ENCODE measurements at regions not wholly inside any gene's neighbourhood (a gene's known extent, or its start where the extent isn't known, plus 50 kb on each side); places are given as distances from the start of the nearest gene placed in this dataset.
"Not testable (repeated sequence)": the region's sequence is repeated elsewhere in the genome, so short reads cannot be mapped to it uniquely, and the experiment has no call there.

GRCh38 chr15:101963687-101964086, 151.7 kb downstream of the OR4F15 start:
- H3K9me3 ChIP-seq; H3K36me3 ChIP-seq; H3K4me3 ChIP-seq (ENCODE audit: low read depth, low read length); H3K27me3 ChIP-seq; H3K4me1 ChIP-seq; DNase-seq: not testable (repeated sequence)

- not testable (repeated sequence) for DNase-seq; H3K4me3 ChIP-seq (ENCODE audit: low read depth, low read length); H3K36me3 ChIP-seq; H3K9me3 ChIP-seq; H3K27me3 ChIP-seq; H3K4me1 ChIP-seq
Observed at GRCh38 chr15:101965353-101965752, 153.4 kb downstream of the OR4F15 start.

- H3K4me1 ChIP-seq; H3K27me3 ChIP-seq; H3K36me3 ChIP-seq; DNase-seq; H3K9me3 ChIP-seq; H3K4me3 ChIP-seq (ENCODE audit: low read depth, low read length): not testable (repeated sequence)
Observed at GRCh38 chr15:101965860-101966259, 153.9 kb downstream of the OR4F15 start.

GRCh38 chr15:101967364-101967763, 155.4 kb downstream of the OR4F15 start:
- H3K4me3 ChIP-seq (ENCODE audit: low read depth, low read length); DNase-seq; H3K36me3 ChIP-seq; H3K9me3 ChIP-seq; H3K4me1 ChIP-seq; H3K27me3 ChIP-seq: not testable (repeated sequence)

DNA sequence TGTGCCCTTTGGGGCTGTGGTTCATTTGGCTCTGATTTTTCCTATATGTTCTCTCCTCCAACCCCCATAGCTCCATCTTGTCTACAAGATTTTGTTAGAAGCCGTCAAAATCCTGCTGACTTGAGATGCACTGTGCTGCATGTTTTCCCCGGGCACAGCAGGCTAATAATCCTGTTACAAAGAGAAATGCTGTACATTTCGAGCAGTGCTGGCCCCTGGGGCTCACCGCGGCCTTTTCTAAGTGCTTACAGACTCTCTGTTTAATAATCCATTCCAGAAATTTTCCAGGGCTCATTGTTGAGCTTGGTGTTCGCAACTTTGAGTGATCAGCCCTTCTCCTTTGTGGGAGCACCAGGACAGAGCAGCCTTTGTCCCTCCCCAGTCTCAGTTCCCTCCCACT, 158.6 kb downstream of the OR4F15 start:
- not testable (repeated sequence) for H3K9me3 ChIP-seq; H3K4me3 ChIP-seq (ENCODE audit: low read depth, low read length); H3K27me3 ChIP-seq; H3K36me3 ChIP-seq; H3K4me1 ChIP-seq; DNase-seq

- H3K36me3 ChIP-seq; H3K9me3 ChIP-seq; H3K4me1 ChIP-seq; H3K4me3 ChIP-seq (ENCODE audit: low read depth, low read length); DNase-seq; H3K27me3 ChIP-seq: not testable (repeated sequence)
Observed at GRCh38 chr15:101977281-101977680, 165.3 kb downstream of the OR4F15 start.

DNA sequence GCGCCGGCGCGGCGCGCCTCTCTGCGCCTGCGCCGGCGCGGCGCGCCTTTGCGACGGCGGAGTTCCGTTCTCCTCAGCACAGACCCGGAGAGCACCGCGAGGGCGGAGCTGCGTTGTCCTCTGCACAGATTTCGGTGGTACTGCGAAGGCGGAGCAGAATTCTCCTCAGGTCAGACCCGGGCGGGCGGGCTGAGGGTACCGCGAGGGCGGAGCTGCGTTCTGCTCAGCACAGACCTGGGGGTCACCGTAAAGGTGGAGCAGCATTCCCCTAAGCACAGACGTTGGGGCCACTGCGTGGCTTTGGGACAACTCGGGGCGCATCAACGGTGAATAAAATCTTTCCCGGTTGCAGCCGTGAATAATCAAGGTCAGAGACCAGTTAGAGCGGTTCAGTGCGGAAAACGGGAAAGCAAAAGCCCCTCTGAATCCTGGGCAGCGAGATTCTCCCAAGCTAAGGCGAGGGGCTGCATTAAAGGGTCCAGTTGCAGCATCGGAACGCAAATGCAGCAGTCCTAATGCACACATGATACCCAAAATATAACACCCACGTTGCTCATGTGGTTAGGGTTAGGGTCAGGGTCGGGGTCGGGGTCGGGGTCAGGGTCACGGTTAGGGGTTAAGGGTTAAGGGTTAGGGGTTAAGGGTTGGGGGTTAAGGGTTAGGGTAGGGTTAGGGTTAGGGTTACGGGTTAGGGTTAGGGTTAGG, 168.4 kb downstream of the OR4F15 start:
- H3K4me1 ChIP-seq; H3K9me3 ChIP-seq; H3K4me3 ChIP-seq (ENCODE audit: low read depth, low read length); DNase-seq; H3K36me3 ChIP-seq; H3K27me3 ChIP-seq: not testable (repeated sequence)
